Neural progenitor cell (in vitro differentiated cells): ENCODE measurements at regions not wholly inside any gene's neighbourhood (a gene's known extent, or its start where the extent isn't known, plus 50 kb on each side); places are given as distances from the start of the nearest gene placed in this dataset.

ENCODE experiments used
- EZH2 ChIP-seq: fragments of 200-600 bp; sonication (generic); IDR thresholded peaks from 2 replicates; pipeline ENCODE4 v1.6.1; 2017; ENCODE audit warnings: antibody characterized with exemption, mild to moderate bottlenecking, moderate library complexity
- TF ChIP-seq, protein P1 (sequence below): fragments of 200-600 bp; sonication (generic); IDR thresholded peaks from 2 replicates; pipeline ENCODE4 v1.5.1; 2017; ENCODE audit warnings: antibody characterized with exemption, mild to moderate bottlenecking

DNA sequence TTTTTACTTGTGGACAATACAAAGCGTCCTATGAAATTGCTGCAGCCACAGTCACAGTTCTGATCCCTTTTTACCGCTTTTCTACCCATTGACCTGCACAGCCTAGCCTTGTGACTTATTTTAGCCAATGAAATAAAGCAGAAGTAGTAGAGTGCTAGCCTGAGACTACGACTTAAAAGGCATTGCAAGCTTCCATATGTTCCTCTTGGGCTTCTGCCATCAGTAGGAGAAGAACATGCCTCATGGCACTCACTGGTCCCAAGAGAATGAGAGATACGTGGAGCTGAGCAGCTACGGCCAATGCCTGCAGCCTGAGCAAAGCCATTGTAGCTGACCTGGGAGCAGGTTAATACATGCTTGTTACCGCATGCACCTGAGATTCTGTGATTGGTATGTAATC, 416.6 kb upstream of the CLINT1 start:
- no peak for TF ChIP-seq EZH2
- TF ChIP-seq, protein P1, sequence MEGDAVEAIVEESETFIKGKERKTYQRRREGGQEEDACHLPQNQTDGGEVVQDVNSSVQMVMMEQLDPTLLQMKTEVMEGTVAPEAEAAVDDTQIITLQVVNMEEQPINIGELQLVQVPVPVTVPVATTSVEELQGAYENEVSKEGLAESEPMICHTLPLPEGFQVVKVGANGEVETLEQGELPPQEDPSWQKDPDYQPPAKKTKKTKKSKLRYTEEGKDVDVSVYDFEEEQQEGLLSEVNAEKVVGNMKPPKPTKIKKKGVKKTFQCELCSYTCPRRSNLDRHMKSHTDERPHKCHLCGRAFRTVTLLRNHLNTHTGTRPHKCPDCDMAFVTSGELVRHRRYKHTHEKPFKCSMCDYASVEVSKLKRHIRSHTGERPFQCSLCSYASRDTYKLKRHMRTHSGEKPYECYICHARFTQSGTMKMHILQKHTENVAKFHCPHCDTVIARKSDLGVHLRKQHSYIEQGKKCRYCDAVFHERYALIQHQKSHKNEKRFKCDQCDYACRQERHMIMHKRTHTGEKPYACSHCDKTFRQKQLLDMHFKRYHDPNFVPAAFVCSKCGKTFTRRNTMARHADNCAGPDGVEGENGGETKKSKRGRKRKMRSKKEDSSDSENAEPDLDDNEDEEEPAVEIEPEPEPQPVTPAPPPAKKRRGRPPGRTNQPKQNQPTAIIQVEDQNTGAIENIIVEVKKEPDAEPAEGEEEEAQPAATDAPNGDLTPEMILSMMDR, result no peak
